H7 (cell line): ENCODE measurements at regions not wholly inside any gene's neighbourhood (a gene's known extent, or its start where the extent isn't known, plus 50 kb on each side); places are given as distances from the start of the nearest gene placed in this dataset.
A peak's percentile ranks its signal among the peaks of the same experiment; 100 is the strongest.
"Not testable (repeated sequence)": the region's sequence is repeated elsewhere in the genome, so short reads cannot be mapped to it uniquely, and the experiment has no call there.

Source experiments
- DNase-seq: peaks from one replicate; pipeline ENCODE4 v3.0.0; 2012
- H3K27me3 ChIP-seq: 2 replicates; pipeline ENCODE4 v1.6.0; 2011; ENCODE audit warnings: mild to moderate bottlenecking, low read length; ENCODE audit not compliant: control insufficient read depth, insufficient read depth
- H3K36me3 ChIP-seq: replicated peaks from 2 replicates; pipeline ENCODE4 v1.5.1; 2011; ENCODE audit warnings: low read length; ENCODE audit not compliant: control insufficient read depth, insufficient read depth
- H3K4me3 ChIP-seq: 2 replicates; pipeline ENCODE4 v1.5.1; 2011; ENCODE audit warnings: low read depth, mild to moderate bottlenecking, control low read depth, low read length, moderate library complexity; ENCODE audit not compliant: insufficient read depth

DNA sequence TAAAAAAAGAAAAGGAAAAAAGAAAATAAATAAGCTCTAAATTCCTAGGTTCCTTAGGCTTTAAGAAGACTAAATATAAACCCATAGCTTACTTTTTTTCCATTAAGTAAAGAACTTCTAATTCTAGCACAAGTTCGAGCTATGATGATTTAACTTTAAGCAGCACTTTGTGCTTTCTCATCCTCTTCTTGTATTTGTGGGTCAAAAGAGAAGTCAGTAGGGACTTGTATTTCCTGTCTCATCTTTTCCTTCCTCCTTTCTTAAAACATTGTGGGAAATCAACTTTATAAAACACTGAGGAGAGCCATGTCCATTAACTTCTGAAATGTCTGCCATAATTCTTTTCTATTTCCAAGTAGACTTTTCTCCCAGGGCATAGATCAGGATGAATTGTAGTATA is 637.7 kb upstream of the CITED2 start:
- DNase-seq, result no peak
- H3K36me3 ChIP-seq, result no peaks in the 10 kb centered on the region
- H3K4me3 ChIP-seq, result no peak overlapping the region
- H3K27me3 ChIP-seq, result no peaks in the 10 kb centered on the region

DNA sequence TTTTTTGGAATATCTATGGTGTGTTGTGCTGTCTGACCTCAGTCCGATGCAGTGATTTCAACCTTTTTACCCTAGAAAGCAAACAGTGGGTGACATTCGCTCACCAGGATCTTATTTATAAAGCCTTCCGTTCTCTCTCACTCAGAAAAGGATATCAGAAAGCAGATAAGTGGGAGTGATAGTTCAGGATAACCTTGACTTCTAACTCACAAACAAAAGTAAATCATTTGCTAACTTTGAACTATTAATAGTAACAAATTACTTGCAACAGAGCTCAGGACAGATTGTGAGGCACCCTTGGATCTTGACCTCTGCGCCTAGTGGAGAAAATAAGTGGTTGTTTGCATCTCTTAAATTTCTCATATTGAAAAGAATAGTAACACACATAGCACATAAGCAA is 637.1 kb upstream of the CITED2 start:
- no peak overlapping the region for H3K4me3 ChIP-seq
- H3K27me3 ChIP-seq, result no peaks in the 10 kb centered on the region
- DNase-seq, result no peak
- H3K36me3 ChIP-seq, result no peaks in the 10 kb centered on the region

DNA sequence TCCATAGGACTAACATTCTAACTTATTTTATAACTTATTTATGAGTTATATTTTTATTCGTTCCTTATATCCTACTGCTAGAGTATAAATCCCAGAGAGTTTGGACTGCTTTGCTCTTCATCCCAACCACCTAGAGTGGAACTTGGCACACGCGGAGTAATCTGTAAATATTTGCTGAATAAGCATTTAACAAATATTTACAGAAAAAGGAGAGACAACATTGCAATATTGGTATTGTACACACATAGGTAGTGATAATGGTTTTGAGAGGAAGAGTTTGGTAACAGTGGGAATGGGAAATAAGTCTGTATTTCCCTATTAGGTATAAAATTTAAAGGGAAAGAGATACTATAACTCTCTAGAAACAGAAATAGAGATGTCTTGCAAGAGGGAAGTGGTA is 634.8 kb upstream of the CITED2 start:
- no peaks in the 10 kb centered on the region for H3K36me3 ChIP-seq
- H3K4me3 ChIP-seq, result no peak overlapping the region
- no peak for DNase-seq
- no peaks in the 10 kb centered on the region for H3K27me3 ChIP-seq

DNA sequence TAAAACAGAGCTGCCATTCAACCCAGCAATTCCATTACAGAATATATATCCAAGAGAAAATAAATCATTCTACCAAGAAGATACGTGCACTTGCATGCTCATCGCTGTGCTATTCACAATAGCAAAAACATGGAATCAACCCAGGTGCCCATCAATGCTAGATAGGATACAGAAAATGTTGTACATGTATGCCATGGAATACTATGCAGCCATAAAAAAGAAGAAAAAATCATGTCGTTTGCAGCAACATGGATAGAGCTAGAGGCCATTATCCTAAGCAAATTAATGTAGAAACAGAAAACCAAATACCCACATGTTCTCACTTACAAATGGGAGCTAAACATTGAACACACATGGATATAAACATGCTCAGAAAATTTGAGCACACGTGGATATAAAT is 633.1 kb upstream of the CITED2 start:
- Histone ChIP-seq H3K27me3 (no peaks in the 10 kb centered on the region), H3K4me3 (no peak overlapping the region), H3K36me3 (no peaks in the 10 kb centered on the region)
- no peak for DNase-seq

DNA sequence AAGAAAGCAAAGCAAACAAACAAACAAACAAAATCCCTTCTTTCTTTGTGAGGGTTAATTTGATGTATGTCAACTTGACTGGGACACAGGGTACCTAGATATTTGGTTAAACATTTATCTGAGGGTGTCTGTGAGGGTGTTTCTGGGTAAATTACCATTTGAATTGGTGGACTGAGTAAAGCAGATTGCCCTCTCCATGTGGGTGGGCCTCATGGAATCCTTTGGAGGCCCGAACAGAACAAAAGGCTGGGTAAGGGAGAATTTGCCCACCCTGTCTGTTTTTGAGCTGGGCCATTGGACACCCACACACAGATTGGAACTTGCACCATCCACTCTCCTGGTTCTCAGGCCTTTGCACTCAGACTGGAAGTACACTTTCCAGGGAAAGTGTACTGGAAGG is 628.8 kb upstream of the CITED2 start:
- DNase-seq, result peak; percentile 13

DNA sequence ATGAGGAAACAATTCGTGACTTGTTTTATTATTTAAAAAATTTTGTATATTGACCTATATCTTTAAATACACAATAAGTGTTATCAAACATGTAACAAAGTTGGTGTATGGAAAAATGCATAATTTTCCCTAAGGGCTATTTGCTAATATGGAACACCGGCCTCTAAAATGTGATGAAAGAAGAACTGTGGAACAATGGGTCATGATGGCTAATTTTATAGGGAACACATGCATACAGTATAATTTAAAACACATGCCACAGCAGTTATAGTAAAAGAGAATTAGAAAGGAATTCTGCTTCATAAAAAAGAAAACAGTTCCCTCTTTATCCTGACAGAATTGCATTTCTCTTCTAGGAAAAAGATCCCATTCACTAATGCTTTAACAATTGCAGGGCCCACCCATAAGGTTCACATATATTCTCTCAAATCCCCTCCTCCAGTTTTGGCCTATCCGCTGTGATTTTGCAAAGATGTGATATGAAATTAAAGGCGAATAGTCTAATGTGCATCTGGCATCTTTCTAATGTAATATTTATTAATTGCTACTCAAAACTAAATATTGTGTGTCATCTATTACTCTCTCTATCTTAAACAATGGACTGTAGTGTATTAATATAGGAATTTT is 628.1 kb upstream of the CITED2 start:
- no peaks in the 10 kb centered on the region for H3K36me3 ChIP-seq
- DNase-seq, result no peak
- no peak overlapping the region for H3K4me3 ChIP-seq
- no peaks in the 10 kb centered on the region for H3K27me3 ChIP-seq

More for the DNA sequence above, 628.8 kb upstream of the CITED2 start:
- H3K4me3 ChIP-seq, result no peak overlapping the region
- no peaks in the 10 kb centered on the region for H3K36me3 ChIP-seq
- no peaks in the 10 kb centered on the region for H3K27me3 ChIP-seq

DNA sequence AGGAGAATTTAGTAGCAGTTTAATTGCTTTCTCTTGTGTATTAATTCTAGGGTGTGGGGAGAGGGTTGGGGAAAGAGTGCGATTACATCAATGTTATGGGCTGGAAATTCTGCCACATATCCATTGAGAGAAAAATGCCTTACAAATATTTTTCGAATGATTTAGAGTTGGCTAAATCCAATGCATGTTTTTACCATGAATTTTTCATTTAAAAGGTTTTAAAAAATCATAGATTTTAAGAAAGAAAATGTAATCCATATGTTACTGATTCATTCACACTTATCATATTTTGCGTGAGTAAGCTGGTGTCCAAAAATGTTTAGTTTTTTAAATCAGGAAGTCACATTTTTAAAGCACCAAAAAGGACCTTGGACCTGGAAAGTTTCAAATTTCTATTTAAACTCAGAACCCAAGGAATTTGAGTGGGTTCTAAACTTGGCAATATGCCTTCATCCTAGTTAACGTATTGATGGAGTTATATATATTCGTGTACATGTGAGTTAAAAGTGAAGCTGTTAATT is 627.4 kb upstream of the CITED2 start:
- H3K36me3 ChIP-seq, result no peaks in the 10 kb centered on the region
- no peak for DNase-seq
- no peak overlapping the region for H3K4me3 ChIP-seq
- no peaks in the 10 kb centered on the region for H3K27me3 ChIP-seq

DNA sequence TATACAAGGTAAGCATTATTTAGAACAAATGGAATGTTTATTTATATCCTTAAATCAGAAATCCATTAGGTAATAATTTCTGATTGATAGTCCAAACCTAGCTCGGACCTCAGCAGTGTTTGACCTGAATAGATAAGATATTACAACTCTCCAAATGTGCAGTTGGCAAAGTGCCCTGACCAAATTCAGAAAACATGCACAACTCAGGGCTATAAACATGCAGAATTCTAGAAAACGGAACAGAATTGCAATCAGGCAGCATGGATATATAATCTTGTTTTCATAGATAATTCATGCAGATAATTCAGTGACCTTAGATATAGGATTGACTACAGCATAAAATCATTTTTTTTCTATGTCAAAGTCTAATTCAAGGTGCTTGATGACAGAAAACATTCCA is 626.6 kb upstream of the CITED2 start:
- H3K27me3 ChIP-seq, result no peaks in the 10 kb centered on the region
- H3K4me3 ChIP-seq, result no peak overlapping the region
- no peak for DNase-seq
- H3K36me3 ChIP-seq, result no peaks in the 10 kb centered on the region

DNA sequence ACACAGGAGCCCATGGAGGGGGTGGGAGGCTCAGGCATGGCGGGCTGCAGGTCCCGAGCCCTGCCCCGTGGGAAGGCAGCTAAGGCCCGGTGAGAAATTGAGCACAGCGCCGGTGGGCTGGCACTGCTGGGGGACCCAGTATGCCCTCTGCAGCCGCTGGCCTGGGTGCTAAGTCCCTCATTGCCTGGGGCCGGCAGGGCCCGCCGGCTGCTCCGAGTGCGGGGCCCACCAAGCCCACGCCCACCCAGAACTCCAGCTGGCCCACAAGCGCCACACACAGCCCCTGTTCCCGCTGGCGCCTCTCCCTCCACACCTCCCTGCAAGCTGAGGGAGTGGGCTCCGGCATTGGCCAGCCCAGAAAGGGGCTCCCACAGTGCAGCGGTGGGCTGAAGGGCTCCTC is 625.2 kb upstream of the CITED2 start:
- not testable (repeated sequence) for H3K4me3 ChIP-seq, H3K27me3 ChIP-seq, DNase-seq, H3K36me3 ChIP-seq

DNA sequence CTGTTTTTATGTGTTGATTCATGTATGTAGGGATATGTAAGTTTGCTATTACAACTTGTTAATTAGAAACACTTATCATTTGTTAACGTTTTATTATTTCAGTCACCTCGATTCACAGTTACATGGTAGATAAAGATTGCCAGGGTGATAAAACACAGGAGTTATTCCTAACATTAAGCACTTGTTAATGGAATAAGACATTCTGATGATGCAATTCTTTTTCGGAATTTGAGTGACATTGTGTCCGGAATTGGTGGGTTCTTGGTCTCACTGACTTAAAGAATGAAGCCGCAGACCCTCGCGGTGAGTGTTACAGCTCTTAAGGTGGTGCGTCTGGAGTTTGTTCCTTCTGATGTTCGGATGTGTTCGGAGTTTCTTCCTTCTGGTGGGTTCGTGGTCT is 624.0 kb upstream of the CITED2 start:
- not testable (repeated sequence) for DNase-seq, H3K27me3 ChIP-seq, H3K36me3 ChIP-seq, H3K4me3 ChIP-seq

DNA sequence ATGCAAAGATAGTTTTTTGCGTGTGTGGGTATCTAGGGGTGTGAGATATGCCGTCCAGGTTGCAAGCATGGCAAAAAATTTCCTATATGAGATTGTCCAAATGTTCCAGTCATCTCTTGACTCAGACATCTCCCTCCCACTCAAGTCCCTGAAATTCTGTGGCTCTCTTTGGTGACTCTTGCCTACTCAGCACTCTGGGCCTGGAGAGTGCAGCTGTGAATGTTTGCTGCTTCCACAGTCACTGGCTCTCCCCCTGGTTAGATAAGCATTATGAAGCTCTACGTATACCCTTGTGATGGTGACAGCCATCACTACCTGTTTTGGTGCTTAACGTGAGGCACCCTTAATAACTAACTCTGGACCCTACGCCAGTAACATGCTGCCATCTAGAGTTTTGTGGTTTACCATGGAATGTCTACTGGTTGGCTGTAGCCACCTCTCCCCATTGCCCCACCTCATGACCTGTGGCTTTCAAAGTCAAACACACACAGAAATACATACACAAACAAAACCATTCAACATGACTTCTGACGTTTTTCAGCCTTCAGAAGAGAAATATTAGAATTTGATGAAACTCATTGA is 621.9 kb upstream of the CITED2 start:
- no peaks in the 10 kb centered on the region for H3K27me3 ChIP-seq
- no peak overlapping the region for H3K4me3 ChIP-seq
- DNase-seq, result peak; percentile 45
- no peaks in the 10 kb centered on the region for H3K36me3 ChIP-seq

DNA sequence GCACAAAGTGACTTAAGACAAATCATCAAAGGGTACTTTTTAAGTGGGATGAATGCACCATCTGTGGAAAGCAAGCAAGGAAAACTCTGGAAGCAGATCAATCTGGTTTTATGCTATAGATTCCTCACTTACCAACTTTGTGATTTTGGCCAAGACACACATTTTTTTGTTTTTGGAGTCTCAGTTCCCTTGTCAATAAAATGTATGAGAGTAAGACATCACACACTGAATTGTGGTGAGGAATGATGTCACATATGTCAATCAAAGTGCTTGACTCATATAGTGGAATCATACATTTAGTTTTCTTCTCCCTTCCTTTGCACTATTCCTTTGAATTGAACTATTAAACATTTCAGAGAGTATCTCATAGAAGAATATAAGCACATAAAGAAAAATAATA is 620.5 kb upstream of the CITED2 start:
- no peak for DNase-seq
- no peaks in the 10 kb centered on the region for H3K27me3 ChIP-seq
- H3K36me3 ChIP-seq, result no peaks in the 10 kb centered on the region
- H3K4me3 ChIP-seq, result no peak overlapping the region

DNA sequence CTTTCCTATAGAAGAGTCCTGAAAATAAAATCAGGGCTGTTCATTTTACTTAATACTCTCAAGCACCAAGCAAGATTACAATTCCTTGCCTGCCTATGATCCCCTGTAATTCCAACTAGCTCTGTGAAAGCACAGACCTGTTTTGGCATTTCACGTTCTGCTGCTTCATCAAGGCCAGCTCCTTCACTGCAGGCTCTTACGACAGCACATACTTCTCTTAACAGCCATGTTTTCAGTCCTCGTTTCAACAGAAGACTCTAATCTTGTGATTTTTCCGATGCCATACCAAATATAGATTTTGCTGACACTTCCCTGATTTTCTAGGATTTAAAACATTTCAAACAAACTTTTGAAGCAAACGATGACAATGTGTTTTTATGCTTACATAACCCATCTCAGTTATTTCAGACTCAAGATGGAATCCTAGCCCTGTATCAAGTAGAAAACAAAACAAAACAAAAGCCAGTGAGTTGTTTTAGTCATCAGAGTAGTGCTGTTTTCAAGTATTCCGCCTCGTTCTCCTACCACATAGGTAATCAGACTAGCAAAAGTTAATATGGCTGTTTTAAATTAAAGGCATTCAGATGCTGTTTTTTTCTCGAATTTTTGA is 616.5 kb upstream of the CITED2 start:
- Histone ChIP-seq H3K27me3 (no peaks in the 10 kb centered on the region), H3K4me3 (no peak overlapping the region), H3K36me3 (no peaks in the 10 kb centered on the region)
- no peak for DNase-seq

DNA sequence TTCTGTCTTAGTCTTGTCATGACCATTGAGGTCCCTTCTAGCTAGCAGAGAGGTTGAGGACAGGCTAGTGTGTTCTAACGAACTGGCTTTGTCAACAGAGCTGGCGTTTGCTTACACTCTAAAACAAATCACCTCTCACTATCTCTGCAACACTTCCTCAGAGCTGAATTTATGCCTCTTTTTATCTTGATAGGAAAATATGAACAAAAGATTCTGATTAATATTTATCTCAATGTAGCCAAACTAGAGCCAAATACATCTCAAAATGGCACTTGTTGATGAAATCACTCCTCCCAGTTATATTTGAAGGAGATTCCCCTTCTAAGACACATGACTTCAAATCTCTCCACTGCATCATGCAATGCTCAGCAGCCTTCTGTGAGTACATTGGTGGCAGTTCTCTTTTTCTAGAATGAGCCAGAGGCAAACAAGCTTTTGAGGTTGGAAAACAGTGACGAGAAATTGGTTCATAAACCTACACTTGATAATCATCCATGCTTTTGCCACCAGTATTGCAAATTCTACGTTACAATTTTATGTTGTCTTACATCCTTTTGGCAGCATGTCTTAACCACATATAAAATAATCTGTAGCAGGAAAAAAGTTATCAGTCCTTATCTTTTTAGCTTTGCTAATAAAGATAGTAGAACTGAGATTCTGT is 615.7 kb upstream of the CITED2 start:
- Histone ChIP-seq H3K36me3 (no peaks in the 10 kb centered on the region), H3K4me3 (no peak overlapping the region), H3K27me3 (no peaks in the 10 kb centered on the region)
- DNase-seq, result no peak

DNA sequence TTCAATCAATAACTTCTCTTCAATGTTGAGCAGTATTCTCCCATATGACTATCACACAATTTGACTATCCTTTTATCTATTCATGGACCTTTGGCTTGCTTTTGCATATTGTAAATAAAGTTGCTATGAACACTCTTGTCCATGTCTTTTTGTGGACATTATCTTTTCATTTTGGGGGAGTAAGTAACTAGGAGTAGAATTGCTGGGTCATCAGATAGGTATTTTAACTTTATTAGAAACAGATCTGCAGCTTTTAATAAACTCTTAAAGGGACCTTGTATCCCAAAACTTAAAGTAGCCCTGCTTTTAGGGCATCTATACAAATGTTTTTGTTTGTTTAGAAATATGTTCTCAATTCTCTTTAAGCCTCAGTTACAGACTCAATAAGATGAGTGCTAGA is 614.2 kb upstream of the CITED2 start:
- Histone ChIP-seq H3K27me3 (no peaks in the 10 kb centered on the region), H3K36me3 (no peaks in the 10 kb centered on the region), H3K4me3 (no peak overlapping the region)
- DNase-seq, result no peak
